ENCODE measurements at regions not wholly inside any gene's neighbourhood (a gene's known extent, or its start where the extent isn't known, plus 50 kb on each side); places are given as distances from the start of the nearest gene placed in this dataset.

DNA sequence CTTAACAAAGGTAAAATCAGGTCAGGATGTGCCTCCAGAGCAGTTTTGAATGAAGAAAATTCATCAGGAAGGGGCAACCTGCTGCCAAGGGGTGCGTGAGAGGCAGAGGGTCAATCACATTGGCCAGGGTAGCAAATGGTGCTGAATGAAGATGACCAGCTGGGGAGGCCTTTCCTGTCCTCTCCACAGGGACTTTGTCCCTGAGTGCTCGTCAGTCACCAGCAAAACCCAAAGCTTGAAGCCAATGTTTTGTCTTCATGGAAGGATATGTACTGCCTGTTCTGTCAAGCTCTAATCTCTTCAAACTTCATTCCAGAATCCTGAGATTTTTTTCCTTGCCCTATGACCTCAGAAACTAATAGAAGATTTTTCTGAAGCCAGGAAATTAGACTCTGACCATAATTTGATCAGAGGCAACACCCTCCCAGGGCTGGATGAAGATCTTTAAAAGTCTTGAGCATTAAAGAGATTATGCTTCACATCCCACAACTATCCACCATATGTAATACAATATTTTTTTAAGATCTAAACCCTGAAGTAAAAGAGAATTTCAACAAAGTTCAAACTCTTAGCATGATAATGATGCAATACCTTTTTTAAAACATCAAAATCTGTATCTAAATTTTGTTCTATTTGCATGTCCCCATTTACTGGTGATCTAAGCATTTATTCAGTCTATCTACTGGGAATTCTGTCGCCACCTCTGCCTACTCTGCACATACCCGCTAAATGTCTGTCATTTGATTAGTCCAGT is 243.0 kb downstream of the SNX13 start:
- TF ChIP-seq, protein P1, sequence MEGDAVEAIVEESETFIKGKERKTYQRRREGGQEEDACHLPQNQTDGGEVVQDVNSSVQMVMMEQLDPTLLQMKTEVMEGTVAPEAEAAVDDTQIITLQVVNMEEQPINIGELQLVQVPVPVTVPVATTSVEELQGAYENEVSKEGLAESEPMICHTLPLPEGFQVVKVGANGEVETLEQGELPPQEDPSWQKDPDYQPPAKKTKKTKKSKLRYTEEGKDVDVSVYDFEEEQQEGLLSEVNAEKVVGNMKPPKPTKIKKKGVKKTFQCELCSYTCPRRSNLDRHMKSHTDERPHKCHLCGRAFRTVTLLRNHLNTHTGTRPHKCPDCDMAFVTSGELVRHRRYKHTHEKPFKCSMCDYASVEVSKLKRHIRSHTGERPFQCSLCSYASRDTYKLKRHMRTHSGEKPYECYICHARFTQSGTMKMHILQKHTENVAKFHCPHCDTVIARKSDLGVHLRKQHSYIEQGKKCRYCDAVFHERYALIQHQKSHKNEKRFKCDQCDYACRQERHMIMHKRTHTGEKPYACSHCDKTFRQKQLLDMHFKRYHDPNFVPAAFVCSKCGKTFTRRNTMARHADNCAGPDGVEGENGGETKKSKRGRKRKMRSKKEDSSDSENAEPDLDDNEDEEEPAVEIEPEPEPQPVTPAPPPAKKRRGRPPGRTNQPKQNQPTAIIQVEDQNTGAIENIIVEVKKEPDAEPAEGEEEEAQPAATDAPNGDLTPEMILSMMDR (IDR thresholded peaks at IDR 0.05): no peak
- no peak for TF ChIP-seq POLR2AphosphoS5 (IDR thresholded peaks at IDR 0.05; ENCODE audit: insufficient read depth in 1 of 2, low read depth in 1 of 2)
- no peak for TF ChIP-seq POLR2A (IDR thresholded peaks at IDR 0.05)

Measured in vagina (tissue), 2 donors.